ENCODE measurements at regions not wholly inside any gene's neighbourhood (a gene's known extent, or its start where the extent isn't known, plus 50 kb on each side); places are given as distances from the start of the nearest gene placed in this dataset.

- no peak overlapping the region for H3K27ac Mint-ChIP-seq
- Histone ChIP-seq H4K20me1 (ENCODE audit: control insufficient read depth, insufficient read depth, insufficient read length) (no peaks in the 10 kb centered on the region), H2AK5ac (ENCODE audit: insufficient read length, low read length) (no peak overlapping the region), H2BK12ac (ENCODE audit: insufficient read length, low read depth, low read length) (no peak overlapping the region), H3K56ac (ENCODE audit: insufficient read length, low read depth, low read length) (no peak overlapping the region), H3K79me1 (ENCODE audit: insufficient read depth, low read depth, low read length, poor library complexity, severe bottlenecking) (no peaks in the 10 kb centered on the region), H2AFZ (ENCODE audit: low read length) (no peak overlapping the region), H3K79me2 (ENCODE audit: insufficient read depth, low read length) (no peaks in the 10 kb centered on the region), H3K9ac (ENCODE audit: extremely low read depth, insufficient read length, low read length) (no peak overlapping the region), H3K4me1 (ENCODE audit: insufficient read depth, low read length) (no peaks in the 10 kb centered on the region), H3K27me3 (ENCODE audit: insufficient read depth, low read length) (no peaks in the 10 kb centered on the region), H3K23ac (ENCODE audit: insufficient read length, low read depth, low read length) (no peak overlapping the region), H3K27ac (ENCODE audit: insufficient read length, low read depth, low read length) (no peak overlapping the region), H3K4me2 (ENCODE audit: insufficient read depth, insufficient read length, low read length) (no peak overlapping the region), H2BK15ac (ENCODE audit: low read depth, low read length) (no peak overlapping the region), H4K8ac (replicated peaks; ENCODE audit: insufficient read length, low read depth, low read length) (no peak overlapping the region), H3K9me3 (ENCODE audit: control insufficient read depth, low read depth, low read length) (no peaks in the 10 kb centered on the region), H4K5ac (ENCODE audit: insufficient read length, low read depth, low read length) (no peak overlapping the region), H2BK5ac (ENCODE audit: insufficient read length, low read length) (no peak overlapping the region), H3K4ac (ENCODE audit: low read depth, low read length) (no peak overlapping the region), H2BK20ac (ENCODE audit: low read depth, low read length, poor library complexity, severe bottlenecking) (no peak overlapping the region), H3K18ac (ENCODE audit: insufficient read length, low read depth, low read length) (no peak overlapping the region), H3T11ph (ENCODE audit: low read length) (no peak overlapping the region), H3K23me2 (ENCODE audit: insufficient read length, low read depth, low read length, poor library complexity, severe bottlenecking) (no peaks in the 10 kb centered on the region), H3K14ac (ENCODE audit: insufficient read depth, low read length) (no peak overlapping the region), H2BK120ac (ENCODE audit: low read depth, low read length, poor library complexity, severe bottlenecking) (no peak overlapping the region), H4K91ac (ENCODE audit: insufficient read length, low read depth, low read length) (no peak overlapping the region)
- WGBS (ENCODE audit: extremely low coverage, insufficient read length, low lambda C conversion rate), result no CpG with 5 or more reads among the region's 3 CpGs
- H3K4me1 Mint-ChIP-seq, result peaks cover 16 to 20% of the 10 kb centered on the region in 2 experiments; a peak in 3 of 4 replicates
- no peak for DNase-seq
- H3K36me3 Mint-ChIP-seq (ENCODE audit: insufficient read depth in 1 of 3, low read depth in 3 of 3), result peaks cover 0 to 4% (median 0%) of the 10 kb centered on the region in 3 experiments; a peak in 1 of 7 replicates
- H3K27me3 Mint-ChIP-seq (ENCODE audit: low read depth), result peaks cover 38% of the 10 kb centered on the region
- H3K4me3 Mint-ChIP-seq, result no peak overlapping the region; a peak in 1 of 5 replicates
- H3K9me3 Mint-ChIP-seq, result peaks cover 7 to 12% of the 10 kb centered on the region in 2 experiments; a peak in 4 of 5 replicates
- no peak for TF ChIP-seq CTCF (conservative IDR thresholded peaks at IDR 0.05)
Measured at GRCh38 chr9:97749928-97750327, 52.8 kb upstream of the XPA start.
